Liver (tissue), 8 donors: ENCODE measurements at regions not wholly inside any gene's neighbourhood (a gene's known extent, or its start where the extent isn't known, plus 50 kb on each side); places are given as distances from the start of the nearest gene placed in this dataset.

ENCODE experiments used
- DNase-seq: peaks from one replicate; pipeline ENCODE4 v3.0.0-alpha.2; 2017; ENCODE audit warnings: low spot score
- H3K27ac ChIP-seq, 2 donors: one replicate each; pipeline ENCODE4 v1.7.0; 2013; ENCODE audit warnings: inconsistent platforms in 2 of 2, low read length in 2 of 2, control low read depth in 1 of 2, low read depth in 1 of 2, mild to moderate bottlenecking in 1 of 2
- H3K27me3 ChIP-seq, 4 donors: one replicate each; pipeline versions ENCODE4 v1.6.1 to v1.7.0; 2013; ENCODE audit warnings: low read length in 3 of 4, inconsistent platforms in 1 of 4, mild to moderate bottlenecking in 1 of 4, moderate library complexity in 1 of 4; ENCODE audit not compliant: control insufficient read depth in 4 of 4, insufficient read depth in 4 of 4
- H3K36me3 ChIP-seq, 4 donors: one replicate each; pipeline versions ENCODE4 v1.6.1 to v1.7.0; 2013; ENCODE audit warnings: low read length in 3 of 4, mild to moderate bottlenecking in 3 of 4, low read depth in 1 of 4, moderate library complexity in 1 of 4; ENCODE audit not compliant: control insufficient read depth in 4 of 4, insufficient read depth in 3 of 4
- H3K4me1 ChIP-seq, 4 donors: one replicate each; pipeline versions ENCODE4 v1.6.1 to v1.7.0; 2013; ENCODE audit warnings: low read length in 3 of 4, mild to moderate bottlenecking in 3 of 4, moderate library complexity in 1 of 4; ENCODE audit not compliant: control insufficient read depth in 4 of 4, insufficient read depth in 4 of 4
- H3K4me3 ChIP-seq, 3 donors: one replicate each; pipeline versions ENCODE4 v1.6.1 to v1.7.0; 2013; ENCODE audit warnings: low read length in 3 of 3, control low read depth in 1 of 3, low read depth in 1 of 3, mild to moderate bottlenecking in 1 of 3
- H3K9ac ChIP-seq, 2 donors: one replicate each; pipeline ENCODE4 v1.7.0; 2013; ENCODE audit warnings: low read length in 2 of 2, mild to moderate bottlenecking in 2 of 2, moderate library complexity in 2 of 2, control low read depth in 1 of 2, low read depth in 1 of 2
- H3K9me3 ChIP-seq, 4 donors: one replicate each; pipeline versions ENCODE4 v1.6.1 to v1.7.0; 2013; ENCODE audit warnings: low read length in 3 of 4; ENCODE audit not compliant: control insufficient read depth in 4 of 4
- ATF3 ChIP-seq: IDR thresholded peaks from 2 replicates; pipeline ENCODE4 v1.6.1; 2016; ENCODE audit warnings: antibody characterized with exemption
- CTCF ChIP-seq: fragments of 150-350 bp; IDR thresholded peaks from 2 replicates; pipeline ENCODE4 v1.5.1; 2017; ENCODE audit warnings: improper control_type of control experiment, low read depth, low read length; ENCODE audit not compliant: missing input control
- EGR1 ChIP-seq, 2 donors: IDR thresholded peaks; 2 replicates each; pipeline ENCODE4 v1.6.1; 2016 to 2018; ENCODE audit warnings: antibody characterized with exemption in 2 of 2, low read depth in 2 of 2
- FOXA1 ChIP-seq: IDR thresholded peaks from 2 replicates; pipeline ENCODE4 v1.6.1; 2016; ENCODE audit warnings: antibody characterized with exemption
- FOXA2 ChIP-seq: IDR thresholded peaks from 2 replicates; pipeline ENCODE4 v1.6.1; 2016; ENCODE audit warnings: antibody characterized with exemption
- GABPA ChIP-seq, 2 donors: IDR thresholded peaks in 1 of 2; conservative IDR thresholded peaks in 1 of 2; 2 replicates each; pipeline ENCODE4 v1.6.1; 2016; ENCODE audit warnings: antibody characterized with exemption in 2 of 2, mild to moderate bottlenecking in 1 of 2, moderate library complexity in 1 of 2
- HNF4A ChIP-seq, 2 donors: conservative IDR thresholded peaks; 2 replicates each; pipeline ENCODE4 v1.6.1; 2016; ENCODE audit warnings: antibody characterized with exemption in 2 of 2, mild to moderate bottlenecking in 2 of 2
- HNF4G ChIP-seq: IDR thresholded peaks from 2 replicates; pipeline ENCODE4 v1.6.1; 2016; ENCODE audit warnings: antibody characterized with exemption
- JUND ChIP-seq, 2 donors: IDR thresholded peaks; 2 replicates each; pipeline ENCODE4 v1.6.1; 2016; ENCODE audit warnings: antibody characterized with exemption in 2 of 2
- NR2F2 ChIP-seq: IDR thresholded peaks from 2 replicates; pipeline ENCODE4 v1.6.1; 2016; ENCODE audit warnings: antibody characterized with exemption
- RAD21 ChIP-seq, 2 donors: IDR thresholded peaks; 2 replicates each; pipeline ENCODE4 v1.6.1; 2016; ENCODE audit warnings: antibody characterized with exemption in 2 of 2, mild to moderate bottlenecking in 2 of 2
- RXRA ChIP-seq, 2 donors: IDR thresholded peaks; 2 replicates each; pipeline ENCODE4 v1.6.1; 2017 to 2018; ENCODE audit warnings: antibody characterized with exemption in 2 of 2, mild to moderate bottlenecking in 1 of 2
- SP1 ChIP-seq: IDR thresholded peaks from 2 replicates; pipeline ENCODE4 v1.6.1; 2018; ENCODE audit warnings: antibody characterized with exemption, mild to moderate bottlenecking
- TAF1 ChIP-seq: conservative IDR thresholded peaks from 2 replicates; pipeline ENCODE4 v1.6.1; 2016; ENCODE audit warnings: antibody characterized with exemption, mild to moderate bottlenecking
- YY1 ChIP-seq: IDR thresholded peaks from 2 replicates; pipeline ENCODE4 v1.6.1; 2016; ENCODE audit warnings: antibody characterized with exemption, mild to moderate bottlenecking
- ZBTB33 ChIP-seq: IDR thresholded peaks from 2 replicates; pipeline ENCODE4 v1.6.1; 2016; ENCODE audit warnings: antibody characterized with exemption
- WGBS: extraction: QIAGEN DNeasy Blood & Tissue Kit; methylation state at CpG from one replicate; pipeline ENCODE4 v1.1.7; 2013; 5-methylcytosine and 5-hydroxymethylcytosine counted together
- TF ChIP-seq, protein P1 (sequence below): IDR thresholded peaks from 2 replicates; pipeline ENCODE4 v1.6.1; 2016; ENCODE audit warnings: antibody characterized with exemption, mild to moderate bottlenecking
- TF ChIP-seq, protein P2 (sequence below): IDR thresholded peaks from 2 replicates; pipeline ENCODE4 v1.6.1; 2016; ENCODE audit warnings: antibody characterized with exemption
- donor health status: healthy.
- donor health status: healthy.
- donor health status: healthy.
- donor health status: healthy.
- donor health status: healthy.

DNA sequence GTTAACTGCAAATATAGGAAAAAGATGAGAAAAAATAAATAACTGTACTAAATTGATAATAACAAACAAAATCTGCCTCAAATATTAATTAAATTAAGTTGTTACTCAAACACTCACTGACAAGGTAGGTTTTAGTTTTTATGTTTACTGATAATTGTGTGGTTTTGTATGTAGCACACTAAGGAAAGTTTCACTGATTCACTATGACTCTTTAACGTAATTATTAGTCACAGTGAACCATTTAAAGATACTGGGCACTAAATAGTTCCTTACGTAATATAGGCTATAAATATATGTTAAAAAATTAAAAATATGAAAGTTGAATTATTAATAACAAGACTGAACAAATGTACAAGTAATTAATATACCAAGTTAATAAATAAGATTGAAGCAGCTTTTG, 2330.0 kb upstream of the RAG2 start:
- WGBS, result 62% methylated on average over 2 of the region's 2 CpGs
- Histone ChIP-seq H3K27me3 (no peaks in the 10 kb centered on the region), H3K9me3 (no peaks in the 10 kb centered on the region), H3K4me1 (no peaks in the 10 kb centered on the region), H3K36me3 (no peaks in the 10 kb centered on the region), H3K27ac (no peak overlapping the region), H3K9ac (no peak overlapping the region), H3K4me3 (no peak overlapping the region)
- DNase-seq, result no peak
- TF ChIP-seq GABPA (IDR thresholded peaks at IDR 0.05 in 1 of 2, conservative IDR thresholded peaks at IDR 0.05 in 1 of 2), result no peak
- TF ChIP-seq RAD21 (IDR thresholded peaks at IDR 0.05), result no peak
- TF ChIP-seq, protein P1, sequence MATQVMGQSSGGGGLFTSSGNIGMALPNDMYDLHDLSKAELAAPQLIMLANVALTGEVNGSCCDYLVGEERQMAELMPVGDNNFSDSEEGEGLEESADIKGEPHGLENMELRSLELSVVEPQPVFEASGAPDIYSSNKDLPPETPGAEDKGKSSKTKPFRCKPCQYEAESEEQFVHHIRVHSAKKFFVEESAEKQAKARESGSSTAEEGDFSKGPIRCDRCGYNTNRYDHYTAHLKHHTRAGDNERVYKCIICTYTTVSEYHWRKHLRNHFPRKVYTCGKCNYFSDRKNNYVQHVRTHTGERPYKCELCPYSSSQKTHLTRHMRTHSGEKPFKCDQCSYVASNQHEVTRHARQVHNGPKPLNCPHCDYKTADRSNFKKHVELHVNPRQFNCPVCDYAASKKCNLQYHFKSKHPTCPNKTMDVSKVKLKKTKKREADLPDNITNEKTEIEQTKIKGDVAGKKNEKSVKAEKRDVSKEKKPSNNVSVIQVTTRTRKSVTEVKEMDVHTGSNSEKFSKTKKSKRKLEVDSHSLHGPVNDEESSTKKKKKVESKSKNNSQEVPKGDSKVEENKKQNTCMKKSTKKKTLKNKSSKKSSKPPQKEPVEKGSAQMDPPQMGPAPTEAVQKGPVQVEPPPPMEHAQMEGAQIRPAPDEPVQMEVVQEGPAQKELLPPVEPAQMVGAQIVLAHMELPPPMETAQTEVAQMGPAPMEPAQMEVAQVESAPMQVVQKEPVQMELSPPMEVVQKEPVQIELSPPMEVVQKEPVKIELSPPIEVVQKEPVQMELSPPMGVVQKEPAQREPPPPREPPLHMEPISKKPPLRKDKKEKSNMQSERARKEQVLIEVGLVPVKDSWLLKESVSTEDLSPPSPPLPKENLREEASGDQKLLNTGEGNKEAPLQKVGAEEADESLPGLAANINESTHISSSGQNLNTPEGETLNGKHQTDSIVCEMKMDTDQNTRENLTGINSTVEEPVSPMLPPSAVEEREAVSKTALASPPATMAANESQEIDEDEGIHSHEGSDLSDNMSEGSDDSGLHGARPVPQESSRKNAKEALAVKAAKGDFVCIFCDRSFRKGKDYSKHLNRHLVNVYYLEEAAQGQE, result no peak

- Histone ChIP-seq H3K27ac (no peak overlapping the region), H3K4me1 (no peaks in the 10 kb centered on the region), H3K27me3 (no peaks in the 10 kb centered on the region), H3K9ac (no peak overlapping the region), H3K4me3 (no peak overlapping the region), H3K9me3 (no peaks in the 10 kb centered on the region), H3K36me3 (no peaks in the 10 kb centered on the region)
- WGBS, result 73% methylated on average over 1 of the region's 1 CpG
- TF ChIP-seq HNF4A (conservative IDR thresholded peaks at IDR 0.05), result no peak
- TF ChIP-seq RAD21 (IDR thresholded peaks at IDR 0.05), result no peak
- TF ChIP-seq ZBTB33, result no peak
- TF ChIP-seq EGR1 (IDR thresholded peaks at IDR 0.05; ENCODE audit: low read depth in 2 of 2), result no peak
- TF ChIP-seq SP1, result no peak
- TF ChIP-seq YY1, result no peak
- TF ChIP-seq, protein P2, sequence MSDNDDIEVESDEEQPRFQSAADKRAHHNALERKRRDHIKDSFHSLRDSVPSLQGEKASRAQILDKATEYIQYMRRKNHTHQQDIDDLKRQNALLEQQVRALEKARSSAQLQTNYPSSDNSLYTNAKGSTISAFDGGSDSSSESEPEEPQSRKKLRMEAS, result no peak
- no peak for TF ChIP-seq RXRA (IDR thresholded peaks at IDR 0.05)
- TF ChIP-seq, protein P1, result no peak
- TF ChIP-seq FOXA2, result no peak
- TF ChIP-seq JUND (IDR thresholded peaks at IDR 0.05), result no peak
- no peak for TF ChIP-seq NR2F2
- no peak for TF ChIP-seq FOXA1
- no peak for TF ChIP-seq ATF3
- no peak for TF ChIP-seq GABPA (IDR thresholded peaks at IDR 0.05 in 1 of 2, conservative IDR thresholded peaks at IDR 0.05 in 1 of 2)
- TF ChIP-seq CTCF, result no peak
- TF ChIP-seq TAF1, result no peak
- TF ChIP-seq HNF4G, result no peak
- DNase-seq, result no peak
Measured at GRCh38 chr11:38924644-38925043, 2326.6 kb upstream of the RAG2 start.
